HG03066 (cell line): ENCODE measurements at regions not wholly inside any gene's neighbourhood (a gene's known extent, or its start where the extent isn't known, plus 50 kb on each side); places are given as distances from the start of the nearest gene placed in this dataset.

Source experiments
- ATAC-seq: cut with Tn5 transposase; IDR thresholded peaks from one replicate; pipeline ENCODE4 v1.9.1; 2021; ENCODE audit warnings: low read depth; ENCODE audit not compliant: unreplicated experiment

DNA sequence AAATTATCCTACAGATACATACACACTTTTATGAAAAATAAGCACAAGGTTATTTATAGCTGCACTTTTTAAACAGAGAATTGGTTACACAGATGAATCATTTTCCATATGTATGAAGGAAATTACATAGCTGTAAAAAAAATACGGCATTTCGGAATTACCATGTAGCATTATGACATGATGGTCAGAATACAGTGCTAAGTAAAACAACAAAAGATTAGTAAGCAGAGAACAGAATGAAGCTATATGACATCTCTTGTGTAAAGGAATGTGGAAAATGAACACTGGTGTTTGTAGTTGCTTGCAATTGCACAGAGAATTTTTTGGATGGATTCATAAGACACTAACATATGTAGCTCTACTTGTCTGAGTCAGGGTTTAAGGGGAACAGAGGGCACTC lies 1222.0 kb upstream of the PRKX start:
- ATAC-seq: no peak

DNA sequence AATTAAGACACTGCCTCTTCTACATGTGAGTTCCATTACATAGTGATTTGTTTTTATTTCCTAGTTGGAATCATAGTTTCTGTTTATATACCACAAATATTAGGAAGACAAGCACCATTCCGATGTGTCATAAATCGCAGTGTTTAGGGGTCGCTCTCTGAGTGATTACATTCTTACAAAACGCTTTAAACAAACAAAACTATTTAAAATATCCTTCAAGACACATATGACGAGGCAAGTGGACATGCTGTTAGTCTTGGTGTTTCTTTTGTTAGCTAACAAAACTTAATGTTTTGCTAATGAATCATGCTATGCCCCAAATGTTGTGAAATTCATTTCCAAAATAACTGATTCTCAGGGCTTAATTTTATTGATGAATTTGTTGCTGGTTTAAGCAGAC lies 1219.3 kb upstream of the PRKX start:
- no peak for ATAC-seq

- no peak for ATAC-seq
Observed at GRCh38 chrX:4930426-4930825, 1217.0 kb upstream of the PRKX start.

DNA sequence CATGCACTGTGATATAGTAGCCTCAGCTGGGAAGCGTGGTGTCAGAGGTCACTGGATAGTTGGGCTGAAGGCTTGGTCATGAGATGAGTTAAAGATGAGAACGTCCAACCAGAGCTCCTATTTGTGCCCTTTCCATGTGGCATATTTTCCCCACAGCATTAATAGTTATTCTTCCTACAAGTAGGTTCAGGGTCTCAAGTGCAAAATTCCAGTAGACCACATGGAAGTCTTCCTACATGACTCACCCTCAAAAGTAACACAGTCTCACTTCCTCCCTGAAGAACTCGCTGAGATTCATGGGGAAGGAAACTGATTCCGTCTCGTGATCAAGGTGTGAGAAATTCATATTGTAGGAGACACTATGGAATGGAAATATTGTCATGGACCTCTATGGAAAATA lies 1212.5 kb upstream of the PRKX start:
- no peak for ATAC-seq

DNA sequence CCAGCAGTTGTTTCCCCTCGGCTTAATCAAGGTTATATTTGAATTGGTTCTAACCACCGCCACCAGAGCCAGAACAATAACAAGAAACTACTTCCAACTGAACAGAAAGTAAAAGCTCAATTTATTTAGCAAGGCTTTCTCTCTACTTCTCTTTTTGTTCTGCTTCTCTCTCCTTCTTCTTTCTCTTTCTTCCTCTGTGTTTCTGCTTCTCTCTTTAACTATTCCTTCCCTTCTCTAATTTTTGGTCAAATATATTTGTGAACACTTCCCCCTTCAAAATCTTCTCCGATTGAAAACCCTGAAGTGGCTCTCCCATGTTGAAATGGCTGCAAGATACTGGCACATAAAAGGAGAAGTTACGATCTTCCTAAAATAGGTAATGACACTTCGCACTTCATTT lies 1195.9 kb upstream of the PRKX start:
- no peak for ATAC-seq

- no peak for ATAC-seq
Observed at GRCh38 chrX:4905576-4905975, 1192.1 kb upstream of the PRKX start.

DNA sequence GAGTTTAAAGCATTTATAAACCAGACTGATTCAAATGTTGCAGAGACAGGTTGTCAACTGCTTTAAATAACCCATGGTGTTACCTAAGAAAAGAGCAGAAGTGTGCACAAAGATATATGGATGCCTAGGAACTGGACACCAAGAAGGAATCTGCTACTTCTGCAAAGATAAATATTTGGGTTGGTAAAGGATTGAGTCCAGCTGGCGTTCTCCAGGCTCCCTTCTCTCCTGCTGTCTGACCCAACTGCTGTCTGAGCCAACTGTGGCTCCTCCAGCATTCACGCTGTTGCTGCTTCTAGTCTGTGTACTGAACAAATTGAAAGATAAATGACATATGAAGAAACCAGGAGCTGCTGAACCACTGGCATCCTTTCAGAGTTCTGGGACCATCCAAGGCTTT lies 1167.8 kb upstream of the PRKX start:
- ATAC-seq: no peak

DNA sequence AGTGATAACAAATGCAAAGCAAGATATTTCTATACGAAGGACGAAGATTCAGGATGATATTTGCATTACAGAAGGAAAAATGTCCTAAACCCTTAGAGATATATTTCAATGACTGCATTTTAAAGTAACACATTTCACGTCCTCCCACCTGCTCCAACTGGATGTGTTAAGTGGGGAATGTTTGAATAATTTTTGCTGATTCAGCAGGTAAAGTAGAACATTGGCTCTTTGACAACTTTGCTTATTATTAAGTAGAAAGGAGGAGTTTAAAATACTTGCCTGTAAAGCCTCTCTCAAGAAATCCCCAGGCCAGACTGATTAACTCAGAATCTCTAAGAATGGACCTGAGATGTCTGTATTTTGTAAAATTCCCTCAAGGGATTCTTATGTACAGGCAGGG lies 1165.2 kb upstream of the PRKX start:
- no peak for ATAC-seq

DNA sequence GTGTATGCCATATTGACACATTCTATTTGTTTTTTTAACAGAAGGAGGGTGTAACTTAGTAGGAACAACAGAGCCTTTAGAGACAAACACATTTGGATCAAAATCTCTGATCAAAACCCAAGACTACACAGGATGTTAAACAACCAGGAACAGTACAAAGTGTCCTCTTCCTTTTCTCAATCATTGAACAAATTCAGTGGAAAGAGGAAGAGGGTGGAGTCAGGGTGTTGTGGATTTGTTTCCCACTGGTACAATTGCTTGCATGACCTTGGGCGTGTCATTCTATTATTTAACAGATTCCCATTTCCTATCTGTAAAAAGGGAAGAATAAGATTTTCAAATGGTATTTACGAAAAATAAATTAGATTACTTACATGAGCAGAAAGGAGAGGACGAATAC lies 1162.8 kb upstream of the PRKX start:
- ATAC-seq: no peak

DNA sequence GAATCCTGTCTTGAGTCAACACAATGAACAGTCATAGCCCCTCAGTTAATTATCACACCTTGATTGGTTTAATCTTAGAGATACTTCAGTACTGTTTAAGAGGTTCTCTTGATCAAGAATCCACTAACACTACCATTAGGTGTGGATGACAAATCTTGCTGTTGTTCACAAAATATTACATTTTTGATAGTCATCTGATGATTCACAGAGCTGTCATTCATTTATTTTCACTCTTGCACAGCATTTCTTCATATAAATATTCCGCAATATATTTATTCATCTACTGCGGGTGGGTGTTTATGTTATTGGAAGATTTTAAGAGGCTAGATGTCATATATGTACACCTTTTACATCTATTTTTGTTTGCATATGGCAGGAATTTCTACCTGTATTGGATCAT lies 1138.1 kb upstream of the PRKX start:
- no peak for ATAC-seq

DNA sequence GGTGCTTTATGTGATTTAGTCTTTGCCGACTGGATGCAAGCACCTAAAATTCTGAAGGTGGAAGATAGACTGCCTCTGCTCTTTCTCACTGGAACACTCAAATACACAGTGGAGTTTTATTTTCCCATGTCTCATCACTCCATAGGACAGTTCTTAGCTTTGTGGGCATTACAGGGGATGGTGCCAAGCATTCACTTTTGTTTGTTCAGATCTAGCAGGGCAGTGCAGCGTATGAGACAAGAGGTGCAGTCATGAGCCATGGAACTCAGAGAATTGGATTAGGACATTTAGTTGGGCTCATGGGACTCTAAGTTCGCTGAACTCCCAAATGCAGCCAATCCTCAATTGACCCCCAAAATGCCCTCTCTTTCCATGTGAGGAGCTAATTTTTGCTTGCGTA lies 1136.9 kb upstream of the PRKX start:
- ATAC-seq: no peak

DNA sequence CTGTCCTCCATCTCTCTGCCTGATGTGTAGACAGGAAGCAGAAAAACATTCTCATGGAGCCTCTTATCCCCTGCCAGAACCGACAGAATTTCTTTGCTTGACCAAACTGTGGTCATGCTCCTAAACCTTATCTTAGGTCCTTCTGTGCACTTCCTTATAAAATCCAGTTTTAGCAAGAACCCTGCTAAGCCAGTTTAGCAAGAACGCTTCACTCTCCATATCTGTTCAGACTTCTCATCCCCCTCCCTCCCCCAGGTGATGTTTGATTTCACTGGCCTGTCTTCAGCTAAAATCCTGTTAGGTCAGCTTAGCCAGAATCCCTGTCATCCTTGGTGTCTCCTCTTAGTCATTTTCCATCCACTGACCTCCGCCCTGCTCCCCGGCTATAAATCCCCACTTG lies 1130.9 kb upstream of the PRKX start:
- ATAC-seq: no peak

- no peak for ATAC-seq
Observed at GRCh38 chrX:4841216-4841745, 1127.8 kb upstream of the PRKX start.

DNA sequence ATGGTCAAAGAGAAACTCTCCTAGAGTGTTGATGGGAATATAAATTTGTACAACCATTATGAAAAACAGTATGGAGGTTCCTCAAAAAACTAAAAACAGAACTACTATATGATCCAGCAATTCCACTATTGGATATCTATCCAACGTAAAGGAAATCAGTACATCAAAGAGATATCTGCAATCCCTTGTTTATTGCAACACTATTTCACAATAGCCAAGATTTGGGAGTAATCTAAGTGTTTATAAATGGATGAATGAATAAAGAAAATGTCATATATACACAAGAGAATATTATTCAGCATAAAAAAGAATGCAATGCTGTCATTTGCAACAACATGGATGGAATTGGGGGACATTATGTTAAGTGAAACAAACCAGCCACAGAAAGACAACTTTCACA lies 1118.1 kb upstream of the PRKX start:
- no peak for ATAC-seq

DNA sequence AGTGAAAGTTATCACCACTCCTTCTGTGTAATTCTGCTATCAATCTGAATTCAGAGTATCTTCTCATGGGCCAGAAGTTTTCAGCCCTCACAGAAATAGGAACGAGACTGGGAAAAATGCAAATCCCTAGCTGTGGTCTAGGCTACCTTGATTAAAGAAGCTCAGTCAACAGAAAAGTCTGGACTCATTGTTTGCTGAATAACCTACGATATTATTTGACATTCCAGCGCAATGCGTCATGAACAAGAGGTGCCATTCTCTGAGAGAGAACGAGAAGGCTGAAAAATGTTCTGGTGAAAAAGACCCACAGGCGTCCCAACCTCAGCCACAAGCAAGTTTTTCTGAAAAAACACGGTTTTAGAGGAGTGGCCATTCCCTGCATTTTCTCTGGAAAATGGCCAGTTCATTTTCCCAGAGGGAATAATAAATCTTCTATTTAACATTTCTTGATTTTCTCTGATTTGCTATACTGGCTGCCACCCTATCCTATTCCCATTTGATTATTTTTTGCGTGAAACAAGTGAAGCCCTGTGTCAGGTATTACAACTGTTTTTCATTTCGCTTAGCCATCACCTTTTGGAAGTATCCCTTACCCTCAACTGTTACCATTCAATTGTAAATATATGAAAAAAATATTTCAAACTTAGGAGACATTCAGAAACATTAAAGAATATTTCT lies 1117.6 kb upstream of the PRKX start:
- ATAC-seq: no peak

- no peak for ATAC-seq
Observed at GRCh38 chrX:4825550-4825949, 1112.1 kb upstream of the PRKX start.

DNA sequence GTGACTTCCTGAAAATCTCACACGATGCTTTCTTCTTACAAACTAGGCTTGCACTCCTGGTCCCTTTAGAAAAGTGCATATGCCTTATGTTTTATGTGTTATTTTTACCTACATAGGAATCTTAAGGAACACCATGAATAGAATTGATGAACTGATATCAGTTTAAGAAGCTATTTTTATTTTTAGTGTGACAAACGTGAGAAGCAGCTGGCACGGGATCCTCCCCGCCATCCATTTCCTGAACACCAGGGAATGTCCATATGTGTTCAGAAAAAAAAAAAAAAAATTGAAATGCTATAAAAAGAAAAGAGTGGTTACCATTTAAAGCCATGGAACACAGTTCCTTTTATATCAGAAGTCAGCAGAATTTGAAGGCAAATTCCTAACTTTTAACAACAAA lies 1096.1 kb upstream of the PRKX start:
- no peak for ATAC-seq

DNA sequence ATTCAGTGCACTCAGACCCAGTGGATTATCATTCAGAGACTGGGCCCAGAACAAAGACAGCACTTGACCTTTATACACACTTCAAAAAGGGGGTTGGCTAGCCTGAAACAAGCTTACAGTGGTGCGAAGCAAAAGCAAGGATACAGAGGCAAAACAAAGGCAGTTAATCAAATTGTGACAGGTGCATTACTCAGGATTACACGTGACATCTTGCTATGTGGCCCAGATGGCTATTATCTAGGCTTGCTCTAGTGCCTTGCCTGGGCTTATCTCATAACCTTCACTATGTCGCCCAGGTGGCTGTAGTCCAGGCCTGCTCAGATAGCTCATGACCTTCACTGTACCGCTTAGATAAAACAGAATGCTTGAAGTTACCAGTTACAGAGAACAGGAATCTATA lies 1092.1 kb upstream of the PRKX start:
- ATAC-seq: no peak

DNA sequence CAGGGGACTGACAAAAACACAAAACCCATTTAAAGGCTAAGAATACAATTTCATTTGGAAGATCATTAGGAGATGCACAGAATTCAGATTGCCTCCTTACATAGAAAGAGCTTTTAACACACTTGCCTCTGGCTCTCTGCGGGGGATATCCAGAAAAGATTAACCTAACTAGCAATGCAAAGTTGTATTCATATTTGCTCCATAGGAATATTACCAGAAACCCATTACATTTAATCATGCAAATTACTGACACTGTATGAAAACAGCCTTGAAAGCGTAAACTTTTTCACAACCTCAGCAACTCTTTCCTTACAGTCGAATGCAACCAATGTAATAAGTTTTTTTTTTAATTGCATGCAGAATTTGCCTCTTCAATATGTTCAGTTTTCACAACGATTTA lies 1087.3 kb upstream of the PRKX start:
- ATAC-seq: no peak

DNA sequence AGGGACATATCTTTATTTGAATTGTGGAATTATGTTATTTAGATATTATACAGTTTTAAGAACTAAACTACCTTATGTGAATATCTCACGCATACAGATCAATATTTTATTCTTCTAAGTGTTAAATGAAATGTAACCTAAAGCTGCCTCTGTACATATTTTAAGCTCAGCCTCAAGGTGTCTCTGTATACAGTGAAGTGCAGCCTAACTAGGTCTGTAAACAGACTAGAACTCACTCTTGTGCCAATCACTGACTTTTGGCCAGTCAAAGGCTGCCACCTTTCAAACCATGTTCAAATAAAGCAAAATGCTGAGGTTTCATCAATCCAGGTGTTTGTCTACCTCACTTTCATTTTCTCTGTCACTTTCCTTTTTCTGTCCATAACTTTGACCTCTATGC lies 1074.5 kb upstream of the PRKX start:
- no peak for ATAC-seq

DNA sequence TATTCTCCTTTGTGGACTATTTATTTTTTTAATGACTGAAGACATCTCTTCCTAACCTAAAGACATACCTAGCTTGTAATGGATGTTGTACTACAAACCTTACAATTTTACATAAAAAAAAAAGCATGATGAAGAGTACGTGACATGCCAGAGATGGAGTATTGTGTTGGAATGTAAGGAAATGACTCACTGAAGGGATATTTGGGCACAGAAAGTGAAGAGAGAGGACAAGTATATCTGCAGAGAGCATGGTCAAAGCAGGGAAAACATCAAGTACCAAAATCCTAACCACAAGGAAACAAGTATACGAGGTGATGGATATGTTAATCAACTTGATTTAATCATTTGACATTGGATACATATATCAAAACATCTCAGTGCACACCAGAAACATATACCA lies 1051.4 kb upstream of the PRKX start:
- no peak for ATAC-seq

GRCh38 chrX:4762196-4762595 lies 1048.7 kb upstream of the PRKX start:
- no peak for ATAC-seq
